ENCODE measurements at regions not wholly inside any gene's neighbourhood (a gene's known extent, or its start where the extent isn't known, plus 50 kb on each side); places are given as distances from the start of the nearest gene placed in this dataset.

GRCh38 chr12:4214877-4215228, 58.7 kb upstream of the CCND2 start:
- H3K4me3 ChIP-seq (ENCODE audit: low read depth, low read length) = peak overlapping the region; percentile 31
- TF ChIP-seq CTCF (IDR thresholded peaks at IDR 0.05; ENCODE audit: insufficient read depth, low read depth, low read length, missing control alignments) = no peak
- no peak for DNase-seq (ENCODE audit: low read depth)

DNA sequence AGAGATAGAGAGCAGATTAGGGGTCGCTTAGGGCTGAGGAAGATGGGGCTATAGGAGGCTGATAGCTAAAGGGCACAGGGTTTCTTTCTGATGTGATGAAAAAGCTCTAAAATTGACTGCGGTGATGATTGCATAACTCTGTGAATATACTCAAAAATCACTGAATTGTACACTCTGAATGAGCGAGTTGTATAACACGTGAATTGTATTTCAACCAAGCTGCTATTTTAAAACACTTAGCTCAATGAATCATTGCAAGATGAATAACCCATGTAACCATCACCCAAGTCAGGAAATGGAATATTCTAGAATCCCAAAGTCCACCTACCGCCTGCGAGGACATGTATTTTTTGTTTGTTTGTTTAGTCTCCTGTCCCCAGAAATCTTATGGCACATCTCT, 60.1 kb upstream of the CCND2 start:
- DNase-seq (ENCODE audit: low read depth) = no peak
- TF ChIP-seq CTCF (IDR thresholded peaks at IDR 0.05; ENCODE audit: insufficient read depth, low read depth, low read length, missing control alignments) = no peak
- H3K4me3 ChIP-seq (ENCODE audit: low read depth, low read length) = no peak overlapping the region

GRCh38 chr12:4212845-4213244, 60.7 kb upstream of the CCND2 start:
- no peak overlapping the region for H3K4me3 ChIP-seq (ENCODE audit: low read depth, low read length)
- no peak for TF ChIP-seq CTCF (IDR thresholded peaks at IDR 0.05; ENCODE audit: insufficient read depth, low read depth, low read length, missing control alignments)
- no peak for DNase-seq (ENCODE audit: low read depth)

GRCh38 chr12:4211372-4211771, 62.2 kb upstream of the CCND2 start:
- no peak for DNase-seq (ENCODE audit: low read depth)
- TF ChIP-seq CTCF (IDR thresholded peaks at IDR 0.05; ENCODE audit: insufficient read depth, low read depth, low read length, missing control alignments) = no peak
- no peak overlapping the region for H3K4me3 ChIP-seq (ENCODE audit: low read depth, low read length)

DNA sequence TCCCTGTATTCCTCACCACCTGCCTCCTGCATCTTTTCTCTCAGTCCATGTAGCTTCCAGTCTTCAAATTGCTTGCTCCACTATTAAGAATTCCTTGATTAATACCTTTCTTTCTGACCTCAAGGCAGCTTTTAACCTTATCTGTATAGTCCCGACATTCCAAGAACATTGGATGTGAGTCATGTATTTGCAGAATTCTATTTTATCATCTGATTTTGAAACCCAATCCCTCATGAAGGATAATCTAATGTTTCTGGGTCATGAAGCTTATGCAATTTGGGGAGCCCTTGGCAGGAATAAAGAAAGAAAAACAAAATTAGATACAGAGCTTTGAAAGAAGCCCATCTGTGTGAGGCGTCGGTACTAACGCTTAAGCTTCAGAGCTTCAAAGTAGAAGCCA, 63.4 kb upstream of the CCND2 start:
- TF ChIP-seq CTCF (IDR thresholded peaks at IDR 0.05; ENCODE audit: insufficient read depth, low read depth, low read length, missing control alignments) = no peak
- DNase-seq (ENCODE audit: low read depth) = no peak
- H3K4me3 ChIP-seq (ENCODE audit: low read depth, low read length) = no peak overlapping the region

GRCh38 chr12:4206470-4206869, 67.1 kb upstream of the CCND2 start:
- no peak overlapping the region for H3K4me3 ChIP-seq (ENCODE audit: low read depth, low read length)
- no peak for TF ChIP-seq CTCF (IDR thresholded peaks at IDR 0.05; ENCODE audit: insufficient read depth, low read depth, low read length, missing control alignments)
- no peak for DNase-seq (ENCODE audit: low read depth)

- TF ChIP-seq CTCF (IDR thresholded peaks at IDR 0.05; ENCODE audit: insufficient read depth, low read depth, low read length, missing control alignments) = no peak
- no peak overlapping the region for H3K4me3 ChIP-seq (ENCODE audit: low read depth, low read length)
- DNase-seq (ENCODE audit: low read depth) = no peak
Observed at GRCh38 chr12:4203772-4204376, 69.7 kb upstream of the CCND2 start.
